WTC11 (cell line): ENCODE measurements at regions not wholly inside any gene's neighbourhood (a gene's known extent, or its start where the extent isn't known, plus 50 kb on each side); places are given as distances from the start of the nearest gene placed in this dataset.

Experiments used
- ESRRA ChIP-seq: sonication (generic); formaldehyde crosslinking; IDR thresholded peaks from 2 replicates; pipeline ENCODE4 v1.8.1; 2022; ENCODE audit warnings: mild to moderate bottlenecking, missing genetic modification reagents, borderline replicate concordance
- NR3C1 ChIP-seq: sonication (generic); formaldehyde crosslinking; conservative IDR thresholded peaks from 2 replicates; pipeline ENCODE4 v1.8.1; 2023; ENCODE audit warnings: low read depth, mild to moderate bottlenecking, missing genetic modification reagents
- SP1 ChIP-seq: sonication (generic); formaldehyde crosslinking; conservative IDR thresholded peaks from 2 replicates; pipeline ENCODE4 v1.8.1; 2022; ENCODE audit warnings: missing genetic modification reagents
- TEAD4 ChIP-seq: sonication (generic); formaldehyde crosslinking; IDR thresholded peaks from 2 replicates; pipeline ENCODE4 v1.8.0; 2022; ENCODE audit warnings: mild to moderate bottlenecking, missing genetic modification reagents
- ZNF317 ChIP-seq: sonication (generic); formaldehyde crosslinking; IDR thresholded peaks from 2 replicates; pipeline ENCODE4 v1.8.1; 2023; ENCODE audit warnings: low read depth, mild to moderate bottlenecking, moderate library complexity, missing genetic modification reagents, borderline replicate concordance
- TF ChIP-seq, protein P1 (sequence below): fragments of 200-600 bp; IDR thresholded peaks from 2 replicates; pipeline ENCODE4 v1.8.0; 2022; ENCODE audit warnings: antibody characterized with exemption
- TF ChIP-seq, protein P2 (sequence below): sonication (generic); formaldehyde crosslinking; IDR thresholded peaks from 2 replicates; pipeline ENCODE4 v1.8.1; 2023; ENCODE audit warnings: mild to moderate bottlenecking, missing genetic modification reagents, moderate library complexity
- TF ChIP-seq, protein P3 (sequence below): sonication (generic); formaldehyde crosslinking; IDR thresholded peaks from 2 replicates; pipeline ENCODE4 v1.8.0; 2022; ENCODE audit warnings: mild to moderate bottlenecking, missing genetic modification reagents
- TF ChIP-seq, protein P4 (sequence below): sonication (generic); formaldehyde crosslinking; IDR thresholded peaks from 2 replicates; pipeline ENCODE4 v1.8.0; 2022; ENCODE audit warnings: mild to moderate bottlenecking, missing genetic modification reagents
- TF ChIP-seq, protein P5 (sequence below): sonication (generic); formaldehyde crosslinking; IDR thresholded peaks from 2 replicates; pipeline ENCODE4 v1.8.1; 2022; ENCODE audit warnings: low read depth, missing genetic modification reagents, borderline replicate concordance
- TF ChIP-seq, protein P6 (sequence below): sonication (generic); formaldehyde crosslinking; IDR thresholded peaks from 2 replicates; pipeline ENCODE4 v1.8.0; 2022; ENCODE audit warnings: mild to moderate bottlenecking, missing genetic modification reagents
- TF ChIP-seq, protein P7 (sequence below): fragments of 250-450 bp; sonication (Bioruptor Pico); IDR thresholded peaks from 2 replicates; pipeline ENCODE4 v1.9.0; 2021; ENCODE audit warnings: mild to moderate bottlenecking, borderline replicate concordance
- TF ChIP-seq, protein P8 (sequence below): sonication (generic); formaldehyde crosslinking; IDR thresholded peaks from 2 replicates; pipeline ENCODE4 v1.8.1; 2023; ENCODE audit warnings: mild to moderate bottlenecking, missing genetic modification reagents

DNA sequence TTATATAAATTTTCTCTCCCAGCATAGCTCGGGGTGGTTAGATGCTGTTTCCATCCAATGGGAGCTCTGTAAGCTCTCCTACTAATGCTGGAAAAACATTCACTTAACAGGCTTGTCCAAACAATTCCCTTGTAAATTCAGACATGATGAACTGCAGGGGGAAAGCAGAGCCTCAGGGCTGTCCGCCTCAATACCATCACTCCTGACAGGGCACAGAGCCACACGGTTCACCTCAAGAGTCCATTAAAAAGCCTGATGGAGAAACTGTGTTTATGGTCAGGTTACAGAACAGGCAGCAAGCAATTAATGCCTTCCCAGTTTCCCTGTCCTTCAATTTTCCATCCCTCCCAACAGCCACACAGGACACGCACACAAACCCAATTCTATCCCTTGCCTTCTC lies 171.0 kb downstream of the BRINP2 start:
- TF ChIP-seq, protein P1, sequence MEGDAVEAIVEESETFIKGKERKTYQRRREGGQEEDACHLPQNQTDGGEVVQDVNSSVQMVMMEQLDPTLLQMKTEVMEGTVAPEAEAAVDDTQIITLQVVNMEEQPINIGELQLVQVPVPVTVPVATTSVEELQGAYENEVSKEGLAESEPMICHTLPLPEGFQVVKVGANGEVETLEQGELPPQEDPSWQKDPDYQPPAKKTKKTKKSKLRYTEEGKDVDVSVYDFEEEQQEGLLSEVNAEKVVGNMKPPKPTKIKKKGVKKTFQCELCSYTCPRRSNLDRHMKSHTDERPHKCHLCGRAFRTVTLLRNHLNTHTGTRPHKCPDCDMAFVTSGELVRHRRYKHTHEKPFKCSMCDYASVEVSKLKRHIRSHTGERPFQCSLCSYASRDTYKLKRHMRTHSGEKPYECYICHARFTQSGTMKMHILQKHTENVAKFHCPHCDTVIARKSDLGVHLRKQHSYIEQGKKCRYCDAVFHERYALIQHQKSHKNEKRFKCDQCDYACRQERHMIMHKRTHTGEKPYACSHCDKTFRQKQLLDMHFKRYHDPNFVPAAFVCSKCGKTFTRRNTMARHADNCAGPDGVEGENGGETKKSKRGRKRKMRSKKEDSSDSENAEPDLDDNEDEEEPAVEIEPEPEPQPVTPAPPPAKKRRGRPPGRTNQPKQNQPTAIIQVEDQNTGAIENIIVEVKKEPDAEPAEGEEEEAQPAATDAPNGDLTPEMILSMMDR: no peak
- TF ChIP-seq, protein P2, sequence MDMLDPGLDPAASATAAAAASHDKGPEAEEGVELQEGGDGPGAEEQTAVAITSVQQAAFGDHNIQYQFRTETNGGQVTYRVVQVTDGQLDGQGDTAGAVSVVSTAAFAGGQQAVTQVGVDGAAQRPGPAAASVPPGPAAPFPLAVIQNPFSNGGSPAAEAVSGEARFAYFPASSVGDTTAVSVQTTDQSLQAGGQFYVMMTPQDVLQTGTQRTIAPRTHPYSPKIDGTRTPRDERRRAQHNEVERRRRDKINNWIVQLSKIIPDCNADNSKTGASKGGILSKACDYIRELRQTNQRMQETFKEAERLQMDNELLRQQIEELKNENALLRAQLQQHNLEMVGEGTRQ (CRISPR knock-in tag): no peak
- TF ChIP-seq, protein P3, sequence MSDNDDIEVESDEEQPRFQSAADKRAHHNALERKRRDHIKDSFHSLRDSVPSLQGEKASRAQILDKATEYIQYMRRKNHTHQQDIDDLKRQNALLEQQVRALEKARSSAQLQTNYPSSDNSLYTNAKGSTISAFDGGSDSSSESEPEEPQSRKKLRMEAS (CRISPR knock-in tag): no peak
- TF ChIP-seq TEAD4 (CRISPR knock-in tag) (no peak), ESRRA (CRISPR knock-in tag) (no peak), SP1 (CRISPR knock-in tag) (no peak), NR3C1 (no peak), ZNF317 (CRISPR knock-in tag) (no peak)
- TF ChIP-seq, protein P4, sequence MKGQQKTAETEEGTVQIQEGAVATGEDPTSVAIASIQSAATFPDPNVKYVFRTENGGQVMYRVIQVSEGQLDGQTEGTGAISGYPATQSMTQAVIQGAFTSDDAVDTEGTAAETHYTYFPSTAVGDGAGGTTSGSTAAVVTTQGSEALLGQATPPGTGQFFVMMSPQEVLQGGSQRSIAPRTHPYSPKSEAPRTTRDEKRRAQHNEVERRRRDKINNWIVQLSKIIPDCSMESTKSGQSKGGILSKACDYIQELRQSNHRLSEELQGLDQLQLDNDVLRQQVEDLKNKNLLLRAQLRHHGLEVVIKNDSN: no peak
- TF ChIP-seq, protein P5, sequence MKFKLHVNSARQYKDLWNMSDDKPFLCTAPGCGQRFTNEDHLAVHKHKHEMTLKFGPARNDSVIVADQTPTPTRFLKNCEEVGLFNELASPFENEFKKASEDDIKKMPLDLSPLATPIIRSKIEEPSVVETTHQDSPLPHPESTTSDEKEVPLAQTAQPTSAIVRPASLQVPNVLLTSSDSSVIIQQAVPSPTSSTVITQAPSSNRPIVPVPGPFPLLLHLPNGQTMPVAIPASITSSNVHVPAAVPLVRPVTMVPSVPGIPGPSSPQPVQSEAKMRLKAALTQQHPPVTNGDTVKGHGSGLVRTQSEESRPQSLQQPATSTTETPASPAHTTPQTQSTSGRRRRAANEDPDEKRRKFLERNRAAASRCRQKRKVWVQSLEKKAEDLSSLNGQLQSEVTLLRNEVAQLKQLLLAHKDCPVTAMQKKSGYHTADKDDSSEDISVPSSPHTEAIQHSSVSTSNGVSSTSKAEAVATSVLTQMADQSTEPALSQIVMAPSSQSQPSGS: no peak
- TF ChIP-seq, protein P6, sequence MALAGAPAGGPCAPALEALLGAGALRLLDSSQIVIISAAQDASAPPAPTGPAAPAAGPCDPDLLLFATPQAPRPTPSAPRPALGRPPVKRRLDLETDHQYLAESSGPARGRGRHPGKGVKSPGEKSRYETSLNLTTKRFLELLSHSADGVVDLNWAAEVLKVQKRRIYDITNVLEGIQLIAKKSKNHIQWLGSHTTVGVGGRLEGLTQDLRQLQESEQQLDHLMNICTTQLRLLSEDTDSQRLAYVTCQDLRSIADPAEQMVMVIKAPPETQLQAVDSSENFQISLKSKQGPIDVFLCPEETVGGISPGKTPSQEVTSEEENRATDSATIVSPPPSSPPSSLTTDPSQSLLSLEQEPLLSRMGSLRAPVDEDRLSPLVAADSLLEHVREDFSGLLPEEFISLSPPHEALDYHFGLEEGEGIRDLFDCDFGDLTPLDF: no peak
- TF ChIP-seq, protein P7, sequence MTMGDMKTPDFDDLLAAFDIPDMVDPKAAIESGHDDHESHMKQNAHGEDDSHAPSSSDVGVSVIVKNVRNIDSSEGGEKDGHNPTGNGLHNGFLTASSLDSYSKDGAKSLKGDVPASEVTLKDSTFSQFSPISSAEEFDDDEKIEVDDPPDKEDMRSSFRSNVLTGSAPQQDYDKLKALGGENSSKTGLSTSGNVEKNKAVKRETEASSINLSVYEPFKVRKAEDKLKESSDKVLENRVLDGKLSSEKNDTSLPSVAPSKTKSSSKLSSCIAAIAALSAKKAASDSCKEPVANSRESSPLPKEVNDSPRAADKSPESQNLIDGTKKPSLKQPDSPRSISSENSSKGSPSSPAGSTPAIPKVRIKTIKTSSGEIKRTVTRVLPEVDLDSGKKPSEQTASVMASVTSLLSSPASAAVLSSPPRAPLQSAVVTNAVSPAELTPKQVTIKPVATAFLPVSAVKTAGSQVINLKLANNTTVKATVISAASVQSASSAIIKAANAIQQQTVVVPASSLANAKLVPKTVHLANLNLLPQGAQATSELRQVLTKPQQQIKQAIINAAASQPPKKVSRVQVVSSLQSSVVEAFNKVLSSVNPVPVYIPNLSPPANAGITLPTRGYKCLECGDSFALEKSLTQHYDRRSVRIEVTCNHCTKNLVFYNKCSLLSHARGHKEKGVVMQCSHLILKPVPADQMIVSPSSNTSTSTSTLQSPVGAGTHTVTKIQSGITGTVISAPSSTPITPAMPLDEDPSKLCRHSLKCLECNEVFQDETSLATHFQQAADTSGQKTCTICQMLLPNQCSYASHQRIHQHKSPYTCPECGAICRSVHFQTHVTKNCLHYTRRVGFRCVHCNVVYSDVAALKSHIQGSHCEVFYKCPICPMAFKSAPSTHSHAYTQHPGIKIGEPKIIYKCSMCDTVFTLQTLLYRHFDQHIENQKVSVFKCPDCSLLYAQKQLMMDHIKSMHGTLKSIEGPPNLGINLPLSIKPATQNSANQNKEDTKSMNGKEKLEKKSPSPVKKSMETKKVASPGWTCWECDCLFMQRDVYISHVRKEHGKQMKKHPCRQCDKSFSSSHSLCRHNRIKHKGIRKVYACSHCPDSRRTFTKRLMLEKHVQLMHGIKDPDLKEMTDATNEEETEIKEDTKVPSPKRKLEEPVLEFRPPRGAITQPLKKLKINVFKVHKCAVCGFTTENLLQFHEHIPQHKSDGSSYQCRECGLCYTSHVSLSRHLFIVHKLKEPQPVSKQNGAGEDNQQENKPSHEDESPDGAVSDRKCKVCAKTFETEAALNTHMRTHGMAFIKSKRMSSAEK (CRISPR knock-in tag): no peak
- TF ChIP-seq, protein P8, sequence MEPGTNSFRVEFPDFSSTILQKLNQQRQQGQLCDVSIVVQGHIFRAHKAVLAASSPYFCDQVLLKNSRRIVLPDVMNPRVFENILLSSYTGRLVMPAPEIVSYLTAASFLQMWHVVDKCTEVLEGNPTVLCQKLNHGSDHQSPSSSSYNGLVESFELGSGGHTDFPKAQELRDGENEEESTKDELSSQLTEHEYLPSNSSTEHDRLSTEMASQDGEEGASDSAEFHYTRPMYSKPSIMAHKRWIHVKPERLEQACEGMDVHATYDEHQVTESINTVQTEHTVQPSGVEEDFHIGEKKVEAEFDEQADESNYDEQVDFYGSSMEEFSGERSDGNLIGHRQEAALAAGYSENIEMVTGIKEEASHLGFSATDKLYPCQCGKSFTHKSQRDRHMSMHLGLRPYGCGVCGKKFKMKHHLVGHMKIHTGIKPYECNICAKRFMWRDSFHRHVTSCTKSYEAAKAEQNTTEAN: no peak
